DND-41 (cell line): ENCODE measurements at regions not wholly inside any gene's neighbourhood (a gene's known extent, or its start where the extent isn't known, plus 50 kb on each side); places are given as distances from the start of the nearest gene placed in this dataset.

ENCODE experiments used
- ATAC-seq: fragments of 200-7000 bp; cut with Tn5 transposase; 3 replicates; pipeline ENCODE4 v1.9.1; 2021; ENCODE audit warnings: low read depth; ENCODE audit not compliant: insufficient read depth
- DNase-seq: peaks from one replicate; pipeline ENCODE4 v3.0.0-alpha.2; 2020
- H2AFZ ChIP-seq: 2 replicates; pipeline ENCODE4 v1.6.0; 2012; ENCODE audit warnings: low read depth, low read length
- H3K27ac ChIP-seq: 2 replicates; pipeline ENCODE4 v1.5.1; 2012; ENCODE audit warnings: low read length, inconsistent platforms
- H3K27me3 ChIP-seq: fragments of 200-600 bp; sonication (generic); 2 replicates; pipeline ENCODE4 v1.6.0; 2012; ENCODE audit warnings: low read length, mild to moderate bottlenecking, inconsistent platforms; ENCODE audit not compliant: insufficient read depth, poor library complexity
- H3K36me3 ChIP-seq: 2 replicates; pipeline ENCODE4 v1.5.1; 2012; ENCODE audit warnings: low read length, inconsistent platforms; ENCODE audit not compliant: insufficient read depth
- H3K4me1 ChIP-seq: 2 replicates; pipeline ENCODE4 v1.5.1; 2012; ENCODE audit warnings: mild to moderate bottlenecking, low read length; ENCODE audit not compliant: insufficient read depth
- H3K4me2 ChIP-seq: 2 replicates; pipeline ENCODE4 v1.6.0; 2012; ENCODE audit warnings: mild to moderate bottlenecking, moderate library complexity, low read length, inconsistent platforms; ENCODE audit not compliant: insufficient read depth
- H3K4me3 ChIP-seq, 2 experiments: fragments of 200-600 bp in 1 of 2; shearing (Covaris generic) in 1 of 2; 2 replicates each; pipeline ENCODE4 v1.5.1; 2012 to 2016; ENCODE audit warnings: inconsistent platforms in 2 of 2, low read length in 2 of 2, mild to moderate bottlenecking in 2 of 2, low read depth in 1 of 2, moderate library complexity in 1 of 2
- H3K79me2 ChIP-seq: 2 replicates; pipeline ENCODE4 v1.6.0; 2012; ENCODE audit warnings: low read length, inconsistent platforms; ENCODE audit not compliant: insufficient read depth
- H3K9ac ChIP-seq: 2 replicates; pipeline ENCODE4 v1.6.0; 2012; ENCODE audit warnings: low read depth, mild to moderate bottlenecking, inconsistent platforms, low read length, moderate library complexity
- H3K9me3 ChIP-seq: 2 replicates; pipeline ENCODE4 v1.5.1; 2012; ENCODE audit warnings: low read length, moderate library complexity, mild to moderate bottlenecking, inconsistent platforms; ENCODE audit not compliant: insufficient read depth, severe bottlenecking
- H4K20me1 ChIP-seq: 2 replicates; pipeline ENCODE4 v1.6.0; 2012; ENCODE audit warnings: low read length; ENCODE audit not compliant: insufficient read depth
- EZH2 ChIP-seq: IDR thresholded peaks from 3 replicates; pipeline ENCODE4 v1.6.1; 2012; ENCODE audit warnings: borderline replicate concordance, low read depth, mild to moderate bottlenecking, moderate library complexity, low read length, inconsistent platforms; ENCODE audit not compliant: severe bottlenecking
- TF ChIP-seq, protein P1 (sequence below): IDR thresholded peaks from 2 replicates; pipeline ENCODE4 v1.5.1; 2012; ENCODE audit warnings: borderline replicate concordance, low read length, moderate library complexity, mild to moderate bottlenecking; ENCODE audit not compliant: poor library complexity, severe bottlenecking; ENCODE audit errors: extremely low read depth

GRCh38 chr14:22218728-22219127 lies 370.3 kb downstream of the DAD1 start:
- Histone ChIP-seq H3K79me2 (no peaks in the 10 kb centered on the region), H3K27me3 (no peaks in the 10 kb centered on the region), H3K4me3 (no peak overlapping the region), H3K27ac (peak overlapping the region; percentile 36; the same call in 1 of the 2 replicates), H3K9ac (no peak overlapping the region), H4K20me1 (no peaks in the 10 kb centered on the region), H3K4me2 (no peak overlapping the region), H3K36me3 (no peaks in the 10 kb centered on the region), H3K4me1 (peaks cover 14% of the 10 kb centered on the region), H3K9me3 (no peaks in the 10 kb centered on the region), H2AFZ (no peak overlapping the region)
- 0 out of 3 replicates have a peak, but pooled peaks have one; percentile 39 for ATAC-seq
- TF ChIP-seq EZH2 = no peak
- TF ChIP-seq, protein P1, sequence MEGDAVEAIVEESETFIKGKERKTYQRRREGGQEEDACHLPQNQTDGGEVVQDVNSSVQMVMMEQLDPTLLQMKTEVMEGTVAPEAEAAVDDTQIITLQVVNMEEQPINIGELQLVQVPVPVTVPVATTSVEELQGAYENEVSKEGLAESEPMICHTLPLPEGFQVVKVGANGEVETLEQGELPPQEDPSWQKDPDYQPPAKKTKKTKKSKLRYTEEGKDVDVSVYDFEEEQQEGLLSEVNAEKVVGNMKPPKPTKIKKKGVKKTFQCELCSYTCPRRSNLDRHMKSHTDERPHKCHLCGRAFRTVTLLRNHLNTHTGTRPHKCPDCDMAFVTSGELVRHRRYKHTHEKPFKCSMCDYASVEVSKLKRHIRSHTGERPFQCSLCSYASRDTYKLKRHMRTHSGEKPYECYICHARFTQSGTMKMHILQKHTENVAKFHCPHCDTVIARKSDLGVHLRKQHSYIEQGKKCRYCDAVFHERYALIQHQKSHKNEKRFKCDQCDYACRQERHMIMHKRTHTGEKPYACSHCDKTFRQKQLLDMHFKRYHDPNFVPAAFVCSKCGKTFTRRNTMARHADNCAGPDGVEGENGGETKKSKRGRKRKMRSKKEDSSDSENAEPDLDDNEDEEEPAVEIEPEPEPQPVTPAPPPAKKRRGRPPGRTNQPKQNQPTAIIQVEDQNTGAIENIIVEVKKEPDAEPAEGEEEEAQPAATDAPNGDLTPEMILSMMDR = no peak
- DNase-seq = peak; percentile 22

DNA sequence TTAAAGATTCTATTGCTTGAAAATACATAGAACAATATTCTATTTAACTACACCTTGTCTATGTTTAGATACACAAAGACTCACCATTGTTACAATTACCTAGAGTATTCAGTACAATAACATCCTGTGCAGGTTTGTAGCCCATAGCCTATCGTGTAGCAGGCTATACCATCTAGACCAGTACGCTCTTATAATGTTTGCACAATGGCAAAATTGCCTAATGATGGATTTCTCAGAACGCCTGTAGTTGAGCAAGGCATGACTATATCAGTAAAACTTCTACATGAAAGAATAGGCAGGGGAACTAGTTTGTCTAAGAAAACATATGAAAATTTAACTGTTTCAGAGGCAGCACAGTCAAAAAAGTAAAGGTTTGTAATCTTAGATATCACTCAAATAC lies 375.9 kb downstream of the DAD1 start:
- DNase-seq = no peak
- no peak overlapping the region for H3K4me2 ChIP-seq
- H3K79me2 ChIP-seq = no peaks in the 10 kb centered on the region
- TF ChIP-seq EZH2 = no peak
- no peak for ATAC-seq
- H2AFZ ChIP-seq = no peak overlapping the region
- H3K9ac ChIP-seq = no peak overlapping the region
- no peaks in the 10 kb centered on the region for H3K9me3 ChIP-seq
- no peak overlapping the region for H3K4me3 ChIP-seq
- H3K36me3 ChIP-seq = no peaks in the 10 kb centered on the region
- H4K20me1 ChIP-seq = no peaks in the 10 kb centered on the region
- no peaks in the 10 kb centered on the region for H3K27me3 ChIP-seq
- peaks cover 3% of the 10 kb centered on the region; the same call in 1 of the 2 replicates for H3K4me1 ChIP-seq
- H3K27ac ChIP-seq = no peak overlapping the region

- Histone ChIP-seq H2AFZ (no peak overlapping the region), H3K4me3 (no peak overlapping the region), H3K9ac (no peak overlapping the region), H3K27me3 (no peaks in the 10 kb centered on the region), H3K36me3 (no peaks in the 10 kb centered on the region), H4K20me1 (no peaks in the 10 kb centered on the region), H3K79me2 (no peaks in the 10 kb centered on the region), H3K27ac (no peak overlapping the region), H3K4me1 (no peaks in the 10 kb centered on the region), H3K4me2 (no peak overlapping the region), H3K9me3 (no peaks in the 10 kb centered on the region)
- ATAC-seq (no peak), DNase-seq (no peak)
- TF ChIP-seq, protein P1 = no peak
- TF ChIP-seq EZH2 = no peak
Observed at GRCh38 chr14:22210906-22211305, 378.1 kb downstream of the DAD1 start.

GRCh38 chr14:22210026-22210425 lies 379.0 kb downstream of the DAD1 start:
- DNase-seq (no peak), ATAC-seq (no peak)
- Histone ChIP-seq H3K27ac (no peak overlapping the region), H3K36me3 (no peaks in the 10 kb centered on the region), H3K4me2 (no peak overlapping the region), H3K27me3 (no peaks in the 10 kb centered on the region), H3K4me1 (no peaks in the 10 kb centered on the region), H4K20me1 (no peaks in the 10 kb centered on the region), H2AFZ (no peak overlapping the region), H3K9ac (no peak overlapping the region), H3K9me3 (no peaks in the 10 kb centered on the region), H3K4me3 (no peak overlapping the region), H3K79me2 (no peaks in the 10 kb centered on the region)
- no peak for TF ChIP-seq EZH2
- TF ChIP-seq, protein P1 = no peak
